ENCODE measurements at regions not wholly inside any gene's neighbourhood (a gene's known extent, or its start where the extent isn't known, plus 50 kb on each side); places are given as distances from the start of the nearest gene placed in this dataset.

GRCh38 chr10:45547207-45547606, 125.4 kb downstream of the ZFAND4 start:
- TF ChIP-seq CTCF (IDR thresholded peaks at IDR 0.05; ENCODE audit: poor library complexity, severe bottlenecking): no peak
- TF ChIP-seq POLR2AphosphoS5 (IDR thresholded peaks at IDR 0.05): no peak
